ENCODE measurements at regions not wholly inside any gene's neighbourhood (a gene's known extent, or its start where the extent isn't known, plus 50 kb on each side); places are given as distances from the start of the nearest gene placed in this dataset.

DNA sequence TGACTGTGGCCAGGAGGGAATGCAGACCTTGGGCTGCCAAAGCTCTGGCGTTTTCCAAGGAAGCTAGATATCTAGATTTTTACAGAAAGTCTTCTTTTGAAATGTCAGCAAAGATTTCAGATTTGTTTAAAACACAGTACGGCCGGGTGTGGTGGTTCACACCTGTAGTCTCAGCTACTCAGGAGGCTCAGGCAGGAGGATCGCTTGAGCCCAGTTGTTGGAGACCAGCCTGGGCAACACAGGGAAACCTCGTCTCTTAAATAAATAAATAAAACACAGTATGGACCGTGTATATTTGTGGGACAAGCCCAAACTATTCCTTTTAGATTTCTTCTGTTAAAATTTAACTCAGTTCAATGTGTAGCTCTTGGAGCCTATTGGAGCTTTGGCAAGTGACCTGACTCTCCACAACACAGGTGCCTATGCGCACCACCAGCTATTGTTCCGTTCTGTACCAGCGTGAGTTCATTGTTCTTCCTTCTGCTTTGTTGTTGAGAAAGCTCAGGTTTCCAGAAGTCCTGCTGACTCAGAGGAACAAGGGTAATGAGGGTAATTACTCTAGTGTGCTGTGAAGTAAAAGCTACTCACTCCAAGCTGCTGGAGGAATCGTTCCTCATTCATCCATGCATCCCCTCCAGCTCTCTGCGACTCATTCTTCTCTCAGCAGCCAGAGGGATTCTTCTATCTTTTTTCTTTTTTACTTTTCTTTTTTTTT is 73.1 kb upstream of the SLC6A6 start:
- TF ChIP-seq ZNF274 (IDR thresholded peaks at IDR 0.05; ENCODE audit: low read depth, low read length): no peak
- no peak for TF ChIP-seq YY1 (IDR thresholded peaks at IDR 0.05; ENCODE audit: insufficient read depth, insufficient read length)
